NCI-H1694 treated with DMSO at 0.1 percent for 48 hours (cell line): ENCODE measurements at regions not wholly inside any gene's neighbourhood (a gene's known extent, or its start where the extent isn't known, plus 50 kb on each side); places are given as distances from the start of the nearest gene placed in this dataset.
"Not testable (repeated sequence)": the region's sequence is repeated elsewhere in the genome, so short reads cannot be mapped to it uniquely, and the experiment has no call there.

ENCODE experiments used
- DNase-seq: peaks from one replicate; lab custom pipeline; 2025; lab: John Stamatoyannopoulos, UW

GRCh38 chr14:97029800-97030199 lies 232.6 kb downstream of the VRK1 start:
- no peak for DNase-seq

DNA sequence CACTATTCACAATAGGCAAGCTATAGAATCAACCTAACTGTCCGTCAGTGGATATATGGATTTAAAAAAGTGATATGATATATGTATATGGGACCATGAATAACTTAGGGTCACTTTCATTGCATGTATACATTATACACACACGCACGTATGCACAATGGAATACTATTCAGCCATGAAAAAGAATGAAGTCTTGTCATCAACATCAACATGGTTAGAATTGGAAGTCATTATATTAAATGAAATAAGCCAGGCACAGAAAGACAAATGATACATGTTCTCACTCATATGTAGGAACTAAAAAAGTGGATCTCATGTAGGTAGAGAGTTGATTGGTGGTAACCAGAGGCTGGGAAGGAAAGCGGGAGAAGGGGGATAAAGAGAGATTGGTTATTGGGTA lies 234.3 kb downstream of the VRK1 start:
- DNase-seq: no peak

DNA sequence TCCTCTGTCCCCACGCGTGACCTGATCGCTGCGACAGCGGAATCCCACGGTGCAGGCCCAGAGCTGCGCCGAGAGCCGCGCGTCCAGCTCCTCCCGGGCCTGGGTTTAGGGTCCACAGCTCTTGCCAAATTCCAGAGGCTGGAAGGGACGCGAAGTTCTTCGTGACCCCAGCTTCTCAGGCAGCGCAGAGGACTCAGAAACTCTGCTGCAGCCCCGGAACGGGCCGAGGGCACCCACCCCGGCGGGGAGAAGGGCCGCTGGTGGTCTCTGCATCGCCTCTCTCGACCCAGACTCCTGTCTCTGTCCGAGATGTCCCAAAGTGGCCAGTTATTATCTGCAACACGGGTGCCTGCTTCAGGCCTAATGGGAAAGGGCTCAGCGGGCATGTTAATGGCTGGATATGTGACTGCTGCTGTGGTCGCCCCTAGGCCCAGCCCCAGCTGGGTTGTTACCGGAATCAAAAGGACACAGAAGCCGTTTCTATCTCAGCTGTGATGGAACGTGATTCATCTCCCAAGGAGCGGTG lies 236.4 kb downstream of the VRK1 start:
- DNase-seq: no peak

GRCh38 chr14:97036086-97036852 lies 239.1 kb downstream of the VRK1 start:
- no peak for DNase-seq

DNA sequence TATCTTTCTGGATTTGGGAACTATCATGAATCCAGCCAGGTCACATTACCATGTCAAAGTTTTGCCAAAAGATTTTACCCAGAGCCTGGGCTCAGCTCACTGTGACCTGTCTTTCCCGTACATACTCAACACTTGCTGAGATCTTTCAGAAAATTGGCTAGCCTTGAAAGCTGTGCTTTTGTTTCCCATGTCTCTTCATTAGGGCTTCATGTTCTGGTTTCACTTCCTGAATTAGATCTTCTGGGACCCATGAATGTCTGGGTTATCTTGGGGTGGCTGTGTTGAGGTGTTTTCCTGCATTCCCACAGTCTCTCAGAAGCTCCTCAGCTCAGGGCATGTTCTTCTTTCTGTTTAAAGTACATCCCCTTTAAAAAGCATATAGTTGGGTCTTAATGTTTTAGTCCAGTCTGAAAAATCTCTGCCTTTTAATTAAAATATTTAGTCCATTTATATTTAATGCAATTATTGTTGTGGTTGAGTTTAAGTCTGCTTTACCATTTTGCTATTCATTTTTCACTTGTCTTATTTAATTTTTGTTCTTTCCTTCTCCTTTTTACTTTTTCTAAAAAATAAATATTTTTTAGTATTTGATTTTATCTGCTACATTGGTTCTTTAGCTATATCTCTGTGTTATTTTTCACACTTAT lies 242.7 kb downstream of the VRK1 start:
- no peak for DNase-seq

GRCh38 chr14:97046967-97047366 lies 249.8 kb downstream of the VRK1 start:
- peak; percentile 27 for DNase-seq

DNA sequence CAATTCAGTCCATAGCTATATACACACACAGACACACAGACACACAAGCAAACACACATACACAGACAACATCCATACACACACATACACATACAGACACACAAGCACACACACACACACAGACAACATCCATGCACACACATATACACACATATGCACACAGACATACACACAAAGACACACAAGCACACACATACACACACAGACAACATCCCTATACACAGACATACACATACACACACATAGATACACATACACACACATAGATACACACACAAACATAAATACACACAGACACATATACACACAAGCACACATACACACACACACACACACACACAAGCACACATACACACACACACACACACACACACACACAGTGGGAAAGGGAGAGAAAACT lies 254.8 kb downstream of the VRK1 start:
- DNase-seq: no peak

- DNase-seq: no peak
Observed at GRCh38 chr14:97053941-97054340, 256.8 kb downstream of the VRK1 start.

GRCh38 chr14:97055355-97055754 lies 258.2 kb downstream of the VRK1 start:
- DNase-seq: no peak

DNA sequence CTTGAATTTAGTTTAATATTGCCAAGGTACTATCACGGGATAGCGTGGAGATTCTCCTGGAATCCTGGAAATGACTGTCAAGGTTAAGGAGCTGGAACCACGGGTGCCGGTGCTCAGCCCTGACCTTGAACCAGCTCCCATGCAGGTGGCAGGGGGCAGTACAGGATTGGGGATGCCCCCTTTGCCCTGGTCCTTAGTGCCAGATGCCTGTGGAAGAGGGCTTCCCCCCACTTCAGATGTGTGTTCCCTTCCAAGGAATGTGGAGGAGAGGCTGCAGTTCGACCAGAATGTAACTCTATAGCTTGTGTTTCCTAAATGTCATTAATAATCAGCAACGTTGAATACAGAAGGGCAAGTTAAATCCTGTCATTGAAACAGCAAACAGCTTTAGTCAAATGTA lies 258.9 kb downstream of the VRK1 start:
- no peak for DNase-seq

DNA sequence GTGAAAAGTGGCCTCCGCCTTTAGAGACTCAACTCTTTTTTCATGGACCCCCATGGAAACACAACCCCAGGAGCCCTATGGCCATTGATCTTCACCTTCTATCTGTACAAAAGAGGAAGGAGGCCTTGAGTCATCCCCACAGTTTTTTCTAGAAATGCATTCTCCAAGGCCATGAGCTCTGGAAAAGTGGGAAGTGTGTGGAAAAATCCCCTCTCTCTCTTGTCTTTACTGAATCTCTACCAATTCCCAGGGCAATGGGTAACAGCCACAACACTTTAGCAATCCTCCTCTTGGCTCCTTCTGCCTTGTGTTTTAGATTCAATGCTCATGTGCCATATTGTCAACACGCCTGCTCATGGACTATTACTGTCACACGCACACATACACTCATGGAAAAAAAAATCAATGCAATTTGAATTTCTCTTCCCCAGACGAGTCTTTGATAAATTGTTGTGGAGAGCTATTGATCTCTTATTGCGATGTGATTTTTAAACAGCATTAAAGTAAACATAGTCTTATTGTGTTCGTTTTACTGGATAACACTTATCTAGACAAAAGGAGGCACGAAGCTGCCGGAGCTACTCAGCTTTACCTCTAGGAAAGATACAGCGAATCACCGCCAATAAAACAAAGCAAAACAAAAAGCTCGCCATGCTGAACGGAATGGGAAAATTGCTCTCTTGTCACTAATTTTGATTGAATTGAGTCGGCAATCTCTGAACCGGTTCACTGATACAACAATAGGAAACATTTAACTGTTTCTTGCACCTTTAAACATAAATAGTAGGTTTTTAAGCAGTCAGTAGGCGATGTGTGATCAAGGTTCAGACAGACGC lies 260.3 kb downstream of the VRK1 start:
- no peak for DNase-seq

DNA sequence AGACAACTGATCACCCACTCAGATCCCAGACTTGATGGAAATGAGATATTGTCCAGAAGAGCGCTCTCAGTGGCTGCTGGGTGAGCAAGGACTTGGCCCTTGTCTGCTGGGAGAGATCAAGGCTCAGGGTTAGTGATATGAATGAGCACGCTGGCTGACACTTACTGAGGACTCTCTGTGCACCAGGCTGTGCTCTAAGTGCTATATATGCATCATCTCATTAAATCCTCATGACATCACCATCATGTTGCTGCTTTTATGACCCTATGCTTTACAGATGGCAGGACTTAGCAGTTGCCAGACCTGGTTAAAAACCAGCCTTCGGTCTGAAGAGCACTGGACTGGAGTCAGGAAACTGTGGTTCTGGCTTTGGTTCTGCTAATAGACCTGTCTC lies 260.9 kb downstream of the VRK1 start:
- DNase-seq: no peak

GRCh38 chr14:97058589-97058988 lies 261.4 kb downstream of the VRK1 start:
- no peak for DNase-seq

GRCh38 chr14:97061198-97061597 lies 264.0 kb downstream of the VRK1 start:
- DNase-seq: no peak

DNA sequence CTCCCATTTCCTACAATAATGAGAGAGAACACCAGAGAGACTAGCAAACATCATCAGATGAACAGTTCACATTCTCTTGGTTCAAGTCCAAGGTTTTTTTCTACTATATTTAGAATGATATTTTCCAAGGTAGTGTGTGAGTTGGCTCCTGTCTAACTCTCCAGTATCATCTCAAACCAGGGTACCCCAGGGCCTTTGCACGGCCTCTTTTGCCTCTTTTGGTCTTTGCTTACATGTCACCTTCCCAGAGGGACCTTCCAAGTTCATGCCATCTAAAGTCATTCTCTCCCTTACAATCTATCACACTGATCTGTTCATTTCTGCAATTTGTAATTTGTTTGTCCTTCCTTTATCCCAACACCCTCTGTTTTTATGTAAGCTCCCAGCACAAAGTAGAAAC lies 264.5 kb downstream of the VRK1 start:
- DNase-seq: no peak

DNA sequence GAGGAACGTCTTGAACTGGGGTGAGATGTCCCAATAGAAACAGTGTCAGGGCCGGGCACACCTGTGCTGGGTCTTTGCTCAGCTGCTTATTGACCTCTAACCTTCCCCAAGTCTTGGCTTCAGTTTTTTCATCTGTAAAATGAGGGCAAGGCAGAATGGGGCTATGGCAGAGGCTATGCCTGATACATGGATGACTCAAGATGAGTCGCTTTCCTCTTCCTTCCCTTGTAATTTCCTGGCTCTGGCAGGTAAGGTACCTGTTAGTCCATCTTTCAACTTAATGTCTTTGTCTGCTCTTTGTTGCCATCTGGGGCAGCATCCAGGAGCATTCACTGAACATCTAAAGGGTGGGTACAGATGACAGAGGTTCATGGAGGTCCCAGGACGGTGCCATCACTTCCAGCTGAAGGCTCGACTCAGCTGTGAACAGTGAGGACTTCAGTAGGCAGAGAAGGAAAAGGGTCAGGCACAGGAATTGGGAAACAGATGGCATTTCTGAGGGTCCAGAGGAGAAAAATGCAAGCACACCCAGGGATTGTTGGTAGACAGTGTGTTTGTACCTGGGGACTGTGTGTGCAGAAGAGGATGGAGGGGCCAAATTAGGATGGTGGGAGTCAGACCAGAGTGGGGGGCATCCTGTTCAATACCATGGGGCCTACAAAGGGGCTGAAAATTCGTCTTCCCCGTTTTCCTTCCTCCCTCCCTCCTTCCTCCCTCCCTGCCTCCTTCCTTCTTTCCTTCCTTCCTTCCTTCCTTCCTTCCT lies 268.3 kb downstream of the VRK1 start:
- DNase-seq: no peak

- no peak for DNase-seq
Observed at GRCh38 chr14:97066068-97066899, 269.1 kb downstream of the VRK1 start.

DNA sequence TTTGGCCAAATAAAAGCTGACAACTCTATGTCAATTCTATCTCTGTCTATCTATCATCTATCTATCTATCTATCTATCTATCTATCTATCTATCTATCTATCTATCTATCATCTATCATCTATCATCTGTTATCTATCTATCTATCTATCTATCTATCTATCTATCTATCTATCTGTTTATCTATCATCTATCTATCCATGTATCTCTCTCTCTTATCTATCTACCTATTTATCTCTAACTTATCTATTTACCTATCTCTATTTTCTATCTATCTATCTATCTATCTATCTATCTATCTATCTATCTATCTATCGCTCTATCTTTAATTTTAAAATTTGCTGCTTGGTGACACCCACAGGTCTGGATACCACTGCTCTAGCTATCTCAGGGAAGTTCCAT lies 271.1 kb downstream of the VRK1 start:
- not testable (repeated sequence) for DNase-seq

DNA sequence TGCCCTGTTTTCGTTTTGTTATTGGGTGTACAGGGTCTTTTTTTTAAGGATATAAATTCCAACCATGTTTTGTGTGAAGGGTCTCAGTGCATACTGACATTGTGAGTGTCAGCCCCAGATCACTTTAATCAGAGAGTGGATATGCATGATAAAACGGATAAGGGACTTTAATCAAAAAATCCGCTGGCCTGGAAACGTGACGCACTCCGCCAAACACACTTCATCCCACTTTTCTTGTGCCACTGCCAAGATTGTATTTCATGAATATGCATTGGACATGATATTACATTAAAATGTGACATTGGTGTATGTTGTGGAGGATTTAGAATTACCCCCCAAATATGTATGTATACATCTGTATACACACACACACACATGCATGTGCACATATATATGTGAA lies 273.1 kb downstream of the VRK1 start:
- no peak for DNase-seq

DNA sequence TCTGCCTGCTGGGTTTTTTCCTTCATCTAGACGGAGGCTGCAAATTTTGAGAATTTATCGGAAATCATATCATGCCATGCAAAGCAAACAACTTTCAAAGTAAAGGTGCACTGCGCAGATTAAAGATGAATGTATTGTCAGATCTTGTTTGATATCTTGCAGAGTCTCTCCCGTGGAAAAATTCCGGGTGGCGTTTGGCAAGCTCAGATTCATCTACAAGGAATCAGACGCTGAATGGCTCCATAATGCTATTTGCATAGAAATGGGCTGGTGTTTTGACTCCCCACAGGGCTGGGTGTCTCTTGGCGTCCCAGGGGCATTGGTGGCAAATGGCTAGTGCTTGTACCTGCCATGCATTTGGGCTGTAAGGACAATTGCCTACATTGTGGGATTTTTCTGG lies 274.0 kb downstream of the VRK1 start:
- no peak for DNase-seq

DNA sequence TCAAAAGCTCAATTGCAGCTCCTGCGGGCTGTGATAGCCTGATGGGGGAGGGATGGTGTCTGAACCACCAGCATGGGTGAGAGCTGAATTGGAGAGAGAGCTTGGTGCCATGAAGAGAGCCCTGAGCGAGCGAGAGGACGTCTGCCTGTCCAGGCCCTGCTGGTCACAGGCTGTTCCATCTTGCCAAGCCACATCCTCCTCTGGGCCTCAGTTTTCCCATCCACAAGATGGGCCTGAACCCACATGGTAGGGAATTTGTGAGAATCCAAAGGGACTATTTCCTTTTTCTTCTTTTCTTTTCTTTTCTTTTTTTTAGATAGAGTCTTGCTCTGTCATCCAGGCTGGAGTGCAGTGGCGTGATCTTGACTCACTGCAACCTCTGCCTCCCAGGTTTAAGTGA lies 276.4 kb downstream of the VRK1 start:
- DNase-seq: no peak
